GM12865 (cell line): ENCODE measurements at regions not wholly inside any gene's neighbourhood (a gene's known extent, or its start where the extent isn't known, plus 50 kb on each side); places are given as distances from the start of the nearest gene placed in this dataset.
"Not testable (repeated sequence)": the region's sequence is repeated elsewhere in the genome, so short reads cannot be mapped to it uniquely, and the experiment has no call there.

Experiments used
- DNase-seq: peaks from one replicate; pipeline ENCODE4 v3.0.0; 2010; ENCODE audit warnings: low read depth
- H3K4me3 ChIP-seq: 2 replicates; pipeline ENCODE4 v1.5.1; 2011; ENCODE audit warnings: mild to moderate bottlenecking, low read depth, low read length, control low read depth

DNA sequence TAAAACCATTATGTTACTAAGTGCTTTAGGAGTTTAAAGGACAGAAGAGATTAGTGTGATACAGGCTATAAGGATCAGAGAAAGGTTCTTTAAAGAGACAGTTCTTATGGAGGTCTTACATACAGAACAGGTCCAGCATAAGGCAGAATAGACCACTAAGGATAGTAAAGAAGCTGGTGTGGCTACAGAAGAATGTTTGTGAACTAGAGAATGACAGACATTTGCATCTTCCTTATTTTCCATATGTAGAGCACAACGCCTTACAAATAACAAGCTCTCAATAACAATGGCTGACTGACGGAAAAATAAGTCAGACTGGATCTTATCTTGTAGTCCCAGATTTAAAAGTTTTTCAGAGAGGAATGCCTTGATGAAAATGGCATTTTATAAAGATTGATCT lies 95.6 kb upstream of the NOTCH2NLA start:
- H3K4me3 ChIP-seq, DNase-seq: not testable (repeated sequence)

DNA sequence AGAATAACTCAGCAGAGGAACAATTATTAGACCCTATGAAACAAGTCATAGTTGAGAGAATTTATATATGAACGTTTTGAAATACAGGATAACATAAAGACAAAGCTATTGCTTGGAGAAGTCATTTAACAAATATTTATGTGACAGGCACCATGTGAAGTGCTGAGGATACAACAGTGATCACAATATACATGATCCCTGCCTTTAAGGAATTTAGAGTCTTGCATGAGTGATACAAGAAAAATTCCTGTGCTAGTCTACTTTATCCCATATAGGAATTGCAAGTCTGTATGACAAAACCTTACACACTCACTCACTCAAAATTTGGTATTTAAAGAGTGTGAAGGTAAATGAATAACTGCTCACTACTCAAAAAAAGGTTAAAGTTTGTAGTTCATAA lies 94.5 kb upstream of the NOTCH2NLA start:
- H3K4me3 ChIP-seq, DNase-seq: not testable (repeated sequence)

DNA sequence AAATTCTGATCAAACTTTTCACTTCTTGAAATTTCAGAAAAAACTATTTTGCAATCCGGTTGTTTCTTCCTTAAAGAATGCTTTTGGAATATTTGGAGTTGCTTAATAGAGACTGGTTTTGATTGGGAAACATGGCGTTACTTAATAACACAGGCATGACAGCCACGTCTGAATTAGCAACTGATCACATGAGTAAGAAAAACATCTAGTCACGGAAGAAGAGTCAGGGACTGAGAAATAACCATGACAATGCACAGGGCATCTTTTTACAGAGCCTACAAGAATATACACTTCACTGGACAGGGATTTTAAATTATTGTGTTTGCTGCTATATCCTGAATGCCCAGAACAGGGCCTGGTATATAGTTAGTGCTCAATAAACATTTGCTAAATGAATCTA lies 94.1 kb upstream of the NOTCH2NLA start:
- H3K4me3 ChIP-seq, DNase-seq: not testable (repeated sequence)

DNA sequence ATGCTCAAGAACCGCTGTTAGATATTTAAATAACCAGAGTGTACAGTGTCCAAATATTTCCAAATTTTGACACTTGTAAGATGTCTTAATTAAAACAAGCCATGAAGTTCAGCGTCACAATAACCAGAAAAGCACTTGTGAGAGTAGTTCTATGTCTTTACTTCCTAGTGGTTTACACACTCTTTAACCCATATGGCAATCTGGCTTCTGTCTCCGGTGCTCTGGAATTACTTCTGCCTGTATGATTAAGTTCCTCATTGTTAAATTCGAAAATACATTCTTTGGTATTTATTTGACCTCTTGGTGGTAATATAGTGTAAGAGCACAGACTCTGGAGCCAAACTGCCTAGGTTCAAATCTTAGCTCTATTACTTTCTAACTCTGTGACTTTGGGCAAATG lies 89.9 kb upstream of the NOTCH2NLA start:
- not testable (repeated sequence) for DNase-seq, H3K4me3 ChIP-seq

DNA sequence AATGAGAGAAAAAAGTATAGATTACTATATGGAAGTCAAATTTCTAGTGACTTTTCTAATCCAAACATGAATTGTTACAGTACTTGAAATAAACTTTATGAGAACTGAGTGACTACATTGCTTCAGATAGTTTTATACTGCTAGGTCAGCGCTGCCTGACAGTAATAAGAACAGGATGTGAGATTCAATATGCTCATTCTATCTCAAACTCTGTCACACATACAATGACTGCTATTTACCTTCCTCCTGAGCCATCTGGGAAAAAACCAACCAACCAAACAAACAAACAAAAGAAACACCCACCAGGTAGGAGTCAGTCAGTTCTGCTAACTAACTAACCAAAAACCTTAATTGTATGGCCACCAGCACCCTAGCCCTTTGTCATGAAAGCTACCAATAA lies 89.0 kb upstream of the NOTCH2NLA start:
- not testable (repeated sequence) for DNase-seq

DNA sequence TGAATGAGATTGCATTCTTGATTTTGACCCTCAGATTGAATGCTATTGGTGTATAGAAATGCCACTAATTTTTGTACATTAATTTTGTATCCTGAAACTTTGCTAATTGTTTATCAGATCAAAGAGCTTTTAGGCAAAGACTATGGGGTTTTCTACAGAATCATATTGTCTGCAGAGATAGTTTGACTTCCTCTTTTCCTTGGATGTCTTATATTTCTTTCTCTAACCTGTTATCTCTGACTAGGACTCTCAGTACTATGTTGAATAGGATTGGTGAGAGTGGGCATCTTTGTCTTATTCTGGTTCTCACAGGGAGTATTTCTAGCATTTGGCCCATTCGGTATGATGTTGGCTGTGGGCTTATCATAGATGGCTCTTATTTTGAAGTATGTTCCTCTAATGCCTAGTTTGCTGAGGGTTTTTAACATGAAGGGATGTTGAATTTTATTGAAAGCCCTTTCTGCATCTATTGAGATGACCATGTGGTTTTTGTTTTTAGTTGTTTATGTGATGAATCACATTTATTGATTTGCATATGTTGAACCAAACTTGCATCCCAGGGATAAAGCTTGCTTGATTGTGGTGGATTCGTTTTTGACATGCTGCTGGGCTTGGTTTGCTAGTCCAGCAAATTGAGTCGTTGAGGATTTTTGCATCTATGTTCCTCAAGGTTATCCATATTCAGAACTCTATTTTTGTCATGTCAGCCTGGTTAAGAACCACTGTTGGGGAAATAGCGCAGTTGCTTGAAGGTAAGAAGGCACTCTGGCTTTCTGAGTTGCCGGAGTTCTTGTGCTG lies 85.8 kb upstream of the NOTCH2NLA start:
- not testable (repeated sequence) for DNase-seq, H3K4me3 ChIP-seq

More for the DNA sequence above, 89.0 kb upstream of the NOTCH2NLA start:
- not testable (repeated sequence) for H3K4me3 ChIP-seq

DNA sequence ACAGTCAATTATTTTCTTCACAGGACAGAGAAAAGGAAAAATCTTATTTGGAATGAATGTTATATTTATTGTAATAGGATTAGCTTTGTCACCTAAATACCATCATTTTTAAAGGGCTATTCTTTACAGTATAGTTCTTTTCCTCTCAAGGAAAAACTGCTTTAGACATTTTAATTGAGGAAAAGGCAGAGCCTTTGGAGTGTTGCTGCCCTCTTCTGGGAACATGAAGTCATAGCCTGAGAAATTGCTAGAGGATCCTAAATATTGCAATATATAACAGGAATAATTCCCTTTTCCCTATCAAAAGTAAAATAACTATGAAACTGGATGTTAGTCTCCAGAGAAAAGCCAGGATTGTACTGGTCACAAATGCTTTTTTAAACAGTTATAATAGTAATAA lies 81.8 kb upstream of the NOTCH2NLA start:
- not testable (repeated sequence) for DNase-seq, H3K4me3 ChIP-seq

DNA sequence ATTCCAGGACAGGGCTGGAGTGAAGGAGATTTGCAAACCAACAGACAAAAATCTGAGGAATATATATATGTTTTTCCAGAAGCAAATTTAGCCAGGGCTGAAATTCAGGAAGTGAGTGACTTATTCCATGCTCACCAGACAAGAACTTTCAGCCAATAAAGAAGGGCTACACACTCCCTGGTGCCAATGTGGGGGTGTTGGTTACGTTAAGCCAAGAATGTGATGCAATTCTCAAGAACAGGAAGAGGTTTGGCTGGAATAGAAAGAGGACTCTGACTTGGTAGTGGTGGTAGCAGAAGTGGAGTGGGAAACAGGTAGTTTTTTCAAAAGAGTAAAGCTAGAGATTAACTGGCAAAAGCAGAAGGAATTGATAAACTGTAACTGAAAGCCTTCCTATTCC lies 80.6 kb upstream of the NOTCH2NLA start:
- DNase-seq, H3K4me3 ChIP-seq: not testable (repeated sequence)

DNA sequence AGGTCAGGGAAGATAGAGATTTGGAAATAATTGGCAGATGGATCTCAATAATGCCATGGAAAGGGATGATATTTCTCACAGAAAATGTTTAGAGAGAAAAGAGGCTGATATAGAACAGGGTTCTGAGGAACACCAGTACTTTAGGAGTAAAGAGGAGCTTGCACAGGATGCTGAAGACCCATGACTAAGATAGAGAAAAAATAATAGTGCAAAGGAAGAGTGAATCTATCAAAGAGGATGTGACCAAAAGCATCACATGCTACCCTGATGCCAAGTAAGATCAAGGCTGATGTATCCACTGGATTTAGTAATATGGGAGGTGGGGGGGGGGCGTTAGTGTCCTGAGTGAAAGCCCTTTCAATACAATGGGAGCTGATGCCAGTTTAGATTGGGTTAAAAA lies 80.1 kb upstream of the NOTCH2NLA start:
- H3K4me3 ChIP-seq, DNase-seq: not testable (repeated sequence)

DNA sequence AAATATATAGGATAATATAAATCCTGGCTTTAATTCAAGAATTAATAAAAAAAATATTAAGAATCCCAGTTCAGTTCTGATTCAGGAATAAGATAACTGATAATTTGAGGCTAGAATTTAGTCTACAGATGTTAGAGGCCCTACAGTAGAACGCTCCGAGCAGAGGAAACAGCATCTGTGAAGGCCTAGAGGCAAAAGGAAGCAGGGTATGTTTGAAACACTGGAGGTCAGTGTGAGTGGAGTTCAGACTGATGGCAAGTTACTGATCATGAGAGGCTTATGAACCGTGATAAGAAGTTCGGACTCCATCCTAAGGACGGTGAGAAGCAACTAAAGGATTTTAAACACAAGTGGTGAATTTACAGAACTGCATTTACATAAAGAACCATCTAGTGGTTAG lies 79.3 kb upstream of the NOTCH2NLA start:
- H3K4me3 ChIP-seq, DNase-seq: not testable (repeated sequence)

DNA sequence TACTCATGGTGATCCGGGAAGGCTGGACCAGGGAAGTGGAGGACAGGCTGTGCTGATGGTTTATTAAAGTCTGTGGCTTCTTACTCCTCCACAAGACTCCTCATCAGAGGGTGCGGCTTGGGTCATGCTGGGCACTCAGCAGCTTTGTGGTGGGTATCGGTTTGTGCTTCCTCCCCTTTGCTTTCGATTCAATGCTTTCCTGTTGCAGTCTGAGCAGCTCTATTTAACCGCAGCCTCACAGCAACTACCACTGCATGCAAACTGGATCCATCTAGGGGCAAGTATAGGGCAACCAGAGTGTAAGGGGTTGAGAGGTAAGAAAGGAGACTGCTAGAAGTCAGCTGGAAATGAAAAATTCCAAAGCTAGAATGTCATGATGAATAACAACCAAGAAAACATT lies 78.8 kb upstream of the NOTCH2NLA start:
- H3K4me3 ChIP-seq, result not testable (repeated sequence)

DNA sequence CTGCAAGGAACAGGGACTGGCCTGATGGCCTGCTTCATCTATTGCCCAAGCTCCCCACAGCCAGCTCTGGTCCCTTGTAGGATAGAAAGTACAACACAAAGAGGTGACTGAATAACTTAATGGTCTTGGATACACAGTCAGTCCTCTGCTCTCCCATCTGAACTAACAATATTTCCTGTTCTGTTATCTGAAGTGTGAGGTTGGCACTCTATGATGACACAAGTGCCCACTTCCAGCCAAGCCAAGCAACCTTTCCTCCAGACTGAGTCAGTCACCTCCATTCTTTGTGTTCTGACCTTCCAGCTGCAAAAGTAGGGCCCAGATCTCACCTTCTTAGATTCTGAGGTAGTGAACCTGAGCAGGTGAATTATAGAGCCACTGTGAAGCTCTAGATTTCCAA lies 77.8 kb upstream of the NOTCH2NLA start:
- DNase-seq, H3K4me3 ChIP-seq: not testable (repeated sequence)

More for the DNA sequence above, 78.8 kb upstream of the NOTCH2NLA start:
- not testable (repeated sequence) for DNase-seq

DNA sequence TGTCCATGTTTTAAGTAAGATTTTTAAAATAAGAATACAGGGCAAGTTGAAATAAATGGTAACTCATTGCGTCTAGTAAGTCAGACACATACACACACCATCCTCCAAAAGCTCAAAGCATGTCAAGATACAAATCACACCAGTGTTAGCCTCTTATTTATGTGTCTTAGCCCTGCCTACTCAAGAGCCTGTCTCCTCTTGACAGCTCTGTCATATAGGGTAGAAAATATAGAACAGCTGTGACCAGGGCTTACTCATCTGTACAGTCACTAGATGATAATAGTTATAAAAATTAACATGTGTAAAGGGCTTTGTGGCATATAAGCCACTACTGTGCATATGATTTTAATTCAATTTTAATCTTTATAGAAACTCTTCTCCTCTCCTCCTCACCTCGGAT lies 76.6 kb upstream of the NOTCH2NLA start:
- DNase-seq, H3K4me3 ChIP-seq: not testable (repeated sequence)

DNA sequence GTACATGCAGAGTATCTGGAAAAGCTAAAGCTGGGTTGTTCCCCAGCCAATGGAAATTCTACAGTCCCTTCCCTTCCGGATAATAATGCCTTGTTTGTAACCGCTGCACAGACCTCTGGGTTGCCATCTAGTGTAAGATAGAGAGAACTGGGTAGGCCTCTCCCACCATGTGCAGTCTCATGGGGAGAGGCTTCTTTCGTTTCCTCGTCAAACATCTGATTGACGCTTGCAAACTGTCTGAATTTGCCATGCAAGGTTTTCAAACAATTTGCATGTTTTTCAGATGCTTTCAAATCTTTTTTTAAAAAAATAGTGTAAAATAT lies 69.7 kb upstream of the NOTCH2NLA start:
- H3K4me3 ChIP-seq, result not testable (repeated sequence)

DNA sequence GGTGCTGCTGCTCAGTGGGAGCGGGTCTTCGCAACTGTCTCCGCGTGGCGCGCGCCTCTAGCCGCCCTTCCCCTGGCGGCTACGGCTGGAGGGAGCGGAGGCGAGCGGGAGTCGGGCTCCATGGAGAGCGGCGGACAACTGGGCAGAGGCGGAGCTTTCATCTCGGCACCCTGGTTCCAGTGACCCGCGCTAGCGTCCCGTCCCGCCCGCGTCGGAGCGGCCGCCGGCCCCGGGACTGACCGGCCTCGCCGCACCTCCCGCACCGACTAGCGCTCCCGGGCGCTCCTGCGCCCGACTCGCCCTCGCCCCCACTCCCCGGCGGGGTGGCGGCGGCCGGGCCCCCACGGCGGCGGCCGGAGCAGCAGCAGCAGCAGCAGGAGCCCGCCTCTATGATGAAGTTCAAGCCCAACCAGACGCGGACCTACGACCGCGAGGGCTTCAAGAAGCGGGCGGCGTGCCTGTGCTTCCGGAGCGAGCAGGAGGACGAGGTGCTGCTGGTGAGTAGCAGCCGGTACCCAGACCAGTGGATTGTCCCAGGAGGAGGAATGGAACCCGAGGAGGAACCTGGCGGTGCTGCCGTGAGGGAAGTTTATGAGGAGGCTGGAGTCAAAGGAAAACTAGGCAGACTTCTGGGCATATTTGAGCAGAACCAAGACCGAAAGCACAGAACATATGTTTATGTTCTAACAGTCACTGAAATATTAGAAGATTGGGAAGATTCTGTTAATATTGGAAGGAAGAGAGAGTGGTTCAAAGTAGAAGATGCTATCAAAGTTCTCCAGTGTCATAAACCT lies 69.2 kb upstream of the NOTCH2NLA start:
- H3K4me3 ChIP-seq, DNase-seq: not testable (repeated sequence)

More for the DNA sequence above, 69.7 kb upstream of the NOTCH2NLA start:
- not testable (repeated sequence) for DNase-seq

DNA sequence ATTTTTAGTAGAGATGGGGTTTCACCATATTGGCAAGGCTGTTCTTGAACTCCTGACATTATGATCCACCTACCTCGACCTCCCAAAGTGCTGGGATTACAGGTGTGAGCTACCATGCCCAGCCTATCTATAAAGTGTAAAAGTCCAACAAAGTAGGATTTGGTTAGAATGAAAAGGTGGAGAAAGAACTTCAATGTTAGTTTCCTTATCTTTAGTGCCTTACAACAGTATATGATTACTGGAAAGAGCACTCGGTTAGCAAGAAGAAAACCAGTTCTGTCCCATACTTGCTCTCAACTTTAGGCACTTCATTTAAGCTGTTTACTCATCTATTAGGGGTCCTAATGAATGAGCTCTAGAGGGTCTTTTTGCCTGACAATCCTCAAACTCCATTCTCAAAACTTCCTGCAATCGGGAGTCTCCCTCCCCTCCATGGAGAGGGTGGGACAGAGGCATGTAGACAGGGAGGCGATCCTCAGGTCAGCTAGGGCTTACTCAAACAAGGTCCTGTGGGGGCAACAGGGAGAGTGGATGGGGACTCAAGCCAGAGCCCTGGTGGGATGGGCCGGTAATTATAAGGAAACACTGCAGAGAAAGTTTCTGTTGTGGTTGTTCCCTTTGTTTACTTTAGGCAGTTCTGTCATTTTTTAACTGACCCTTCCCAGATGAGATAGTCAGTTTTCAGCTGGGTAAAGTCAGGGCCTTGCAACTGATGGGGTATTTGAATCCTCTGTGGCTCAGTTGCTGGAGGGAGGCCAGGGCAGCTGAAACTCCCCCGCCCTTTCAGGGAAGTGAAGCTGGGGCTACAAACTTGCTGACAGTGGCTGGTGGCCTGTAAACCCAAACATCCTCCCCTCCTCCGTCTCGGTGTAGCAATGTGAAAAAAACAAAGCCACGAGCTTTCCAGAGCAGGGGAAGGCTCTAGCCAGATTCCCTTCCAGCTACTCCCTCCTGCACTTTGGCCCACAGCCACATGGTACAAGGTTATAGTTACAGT lies 64.4 kb upstream of the NOTCH2NLA start:
- not testable (repeated sequence) for DNase-seq, H3K4me3 ChIP-seq

DNA sequence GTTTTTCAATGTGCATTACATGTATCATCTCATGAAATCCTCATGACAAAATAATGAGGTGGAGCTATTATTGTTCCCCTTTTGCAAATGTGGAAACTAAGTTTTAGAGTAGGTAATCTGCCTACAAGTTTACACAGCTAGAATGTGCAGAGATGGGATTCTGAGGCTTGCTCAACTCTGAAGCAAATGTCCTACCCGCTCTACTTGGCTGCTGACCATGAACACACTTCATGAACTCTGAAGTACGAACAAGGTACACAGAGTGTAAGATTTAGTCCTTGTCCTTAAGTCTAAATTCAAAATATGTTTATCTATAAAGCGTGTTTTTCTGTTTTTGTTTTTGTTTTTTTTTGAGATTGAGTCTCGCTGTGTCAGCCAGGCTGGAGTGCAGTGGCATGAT lies 63.6 kb upstream of the NOTCH2NLA start:
- not testable (repeated sequence) for H3K4me3 ChIP-seq, DNase-seq

DNA sequence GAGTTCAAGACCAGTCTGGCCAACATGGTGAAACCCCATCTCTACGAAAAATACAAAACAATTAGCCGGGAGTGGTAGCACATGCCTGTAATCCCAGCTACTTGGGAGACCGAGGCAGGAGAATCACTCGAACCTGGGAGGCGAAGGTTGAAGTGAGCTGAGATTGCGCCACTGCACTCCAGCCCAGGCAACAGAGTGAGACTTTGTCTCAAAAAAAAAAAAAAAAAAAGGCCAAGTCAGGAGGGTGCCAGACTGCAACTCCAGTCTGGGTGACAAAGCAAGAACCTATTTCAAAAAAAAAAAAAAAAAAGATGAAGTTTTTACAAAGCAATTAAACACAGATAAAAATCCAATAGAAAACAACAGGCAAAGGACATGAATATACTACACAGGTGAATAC lies 59.1 kb upstream of the NOTCH2NLA start:
- not testable (repeated sequence) for DNase-seq, H3K4me3 ChIP-seq

DNA sequence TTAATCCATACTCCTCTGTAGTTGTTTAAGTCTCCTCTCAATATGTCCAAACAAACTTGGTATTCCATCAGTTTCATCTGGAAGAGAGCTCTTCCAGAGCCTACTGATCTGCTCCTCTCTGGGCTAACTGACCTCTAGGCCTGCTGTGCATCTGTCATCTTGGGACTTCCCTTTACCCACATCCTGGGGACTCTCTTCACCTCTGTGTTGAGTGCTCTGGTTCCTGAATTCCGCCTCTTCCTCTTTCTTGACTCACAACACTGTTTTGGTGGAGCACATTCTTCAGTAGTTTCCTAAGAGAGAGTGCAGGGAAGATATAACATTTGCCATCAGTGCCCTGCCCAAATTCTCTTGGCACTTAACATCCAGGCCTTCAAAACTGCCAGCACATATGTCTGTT lies 55.9 kb upstream of the NOTCH2NLA start:
- DNase-seq, H3K4me3 ChIP-seq: not testable (repeated sequence)
